ENCODE measurements at regions not wholly inside any gene's neighbourhood (a gene's known extent, or its start where the extent isn't known, plus 50 kb on each side); places are given as distances from the start of the nearest gene placed in this dataset.

GRCh38 chr14:100638211-100638855 is 51.1 kb upstream of the BEGAIN start:
- DNase-seq, result no peak

GRCh38 chr14:100639280-100639679 is 52.1 kb upstream of the BEGAIN start:
- no peak for DNase-seq

DNA sequence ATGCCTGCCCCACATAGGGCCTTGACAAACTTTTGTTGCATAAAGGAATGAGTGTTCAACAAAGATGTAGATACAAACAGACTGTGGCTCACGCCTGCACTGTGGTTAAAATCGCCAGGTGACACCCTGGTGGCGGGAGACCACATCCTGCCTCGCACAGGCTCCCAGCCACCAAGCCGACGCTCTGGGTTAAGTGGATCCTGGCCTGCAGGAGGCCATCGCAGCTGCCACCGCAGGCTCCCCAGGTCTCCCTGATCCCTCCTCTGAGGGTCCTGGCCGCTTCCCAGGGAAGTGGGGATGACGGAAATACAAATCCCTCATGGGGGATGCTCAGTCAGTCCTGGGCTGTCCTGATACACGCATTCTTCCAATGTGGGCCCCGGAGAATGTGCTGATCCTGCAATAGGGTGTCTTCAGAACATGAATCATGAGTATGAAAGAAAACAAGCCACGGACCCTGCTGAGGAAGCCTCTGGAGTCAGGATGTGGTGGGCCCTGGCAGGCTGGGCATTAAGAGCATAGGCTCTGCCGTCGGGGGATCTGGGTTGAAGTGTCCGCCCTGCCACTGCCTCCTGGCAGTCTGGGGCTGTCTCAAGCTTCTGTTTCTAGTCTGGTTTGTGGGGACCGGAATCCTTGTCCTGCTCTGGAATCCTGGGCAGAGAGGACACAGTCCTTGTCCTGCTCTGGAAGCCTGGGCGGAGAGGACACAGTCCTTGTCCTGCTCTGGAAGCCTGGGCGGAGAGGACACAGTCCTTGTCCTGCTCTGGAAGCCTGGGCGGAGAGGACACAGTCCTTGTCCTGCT is 53.5 kb upstream of the BEGAIN start:
- no peak for DNase-seq

DNA sequence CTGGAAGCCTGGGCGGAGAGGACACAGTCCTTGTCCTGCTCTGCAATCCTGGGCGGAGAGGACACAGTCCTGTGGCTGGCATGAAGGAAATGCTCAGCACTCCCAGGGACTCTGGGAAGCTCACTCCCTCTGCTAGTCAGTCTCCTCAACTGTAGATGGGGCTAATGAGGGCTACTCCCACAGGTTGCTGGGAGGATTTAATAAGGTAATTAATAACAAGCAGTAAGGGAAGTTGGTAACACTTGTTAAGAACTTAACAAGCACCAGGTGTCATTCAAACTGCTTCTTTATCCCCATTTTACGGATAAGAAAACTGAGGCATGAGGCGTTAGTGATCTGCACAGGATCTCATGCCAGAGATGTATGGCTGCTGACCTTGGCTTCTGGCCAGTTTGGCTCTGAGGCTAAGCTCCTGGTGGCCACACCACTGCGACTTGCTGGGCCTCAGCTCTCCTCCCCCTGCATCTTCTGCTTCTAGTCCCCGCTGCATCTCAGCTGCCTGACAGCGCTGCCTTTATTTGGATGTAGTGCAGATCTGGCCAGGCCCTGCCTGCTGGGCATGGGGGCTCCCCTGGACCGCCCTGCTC is 54.1 kb upstream of the BEGAIN start:
- DNase-seq, result no peak

GRCh38 chr14:100643426-100643825 is 56.2 kb upstream of the BEGAIN start:
- no peak for DNase-seq

GRCh38 chr14:100644383-100644782 is 57.2 kb upstream of the BEGAIN start:
- no peak for DNase-seq

DNA sequence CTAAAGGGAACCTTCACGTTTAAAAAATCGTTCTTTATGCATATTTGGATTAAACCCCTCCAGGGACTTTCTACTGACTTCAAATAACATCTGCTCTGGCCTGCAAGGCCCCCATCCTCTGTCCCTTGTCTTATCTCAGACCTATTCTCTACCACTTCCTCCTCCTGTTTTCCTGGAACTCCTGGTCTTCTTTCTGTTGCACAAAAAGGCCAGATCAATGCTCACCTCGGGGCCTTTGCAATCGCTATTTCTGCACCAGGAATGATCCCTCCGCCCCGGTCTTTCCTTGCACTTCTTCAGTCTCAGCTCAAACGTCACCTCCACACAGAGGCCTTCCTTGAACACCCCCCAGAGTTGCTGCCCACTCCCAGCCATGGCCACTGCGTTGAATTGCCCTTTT is 57.6 kb upstream of the BEGAIN start:
- DNase-seq, result no peak

GRCh38 chr14:100645196-100645981 is 58.2 kb upstream of the BEGAIN start:
- no peak for DNase-seq

GRCh38 chr14:100645982-100646314 is 58.7 kb upstream of the BEGAIN start:
- no peak for DNase-seq

- no peak for DNase-seq
Measured at GRCh38 chr14:100648474-100649172, 61.4 kb upstream of the BEGAIN start.

DNA sequence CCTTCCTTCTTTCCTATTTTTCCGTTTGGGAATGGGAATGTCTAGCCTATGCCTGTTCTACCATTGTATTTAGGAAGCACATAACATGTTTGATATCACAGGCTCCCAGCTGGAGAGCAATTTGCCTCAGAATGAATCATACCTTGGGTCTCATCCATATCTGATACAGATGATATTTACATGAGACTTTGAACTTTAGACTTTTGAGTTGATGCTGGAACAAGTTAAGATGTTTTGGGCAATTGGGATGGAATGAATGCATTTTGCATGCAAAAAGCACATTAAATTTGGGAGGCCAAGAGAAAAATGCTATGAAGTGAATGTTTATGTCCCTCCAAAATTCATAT is 61.9 kb upstream of the BEGAIN start:
- no peak for DNase-seq

DNA sequence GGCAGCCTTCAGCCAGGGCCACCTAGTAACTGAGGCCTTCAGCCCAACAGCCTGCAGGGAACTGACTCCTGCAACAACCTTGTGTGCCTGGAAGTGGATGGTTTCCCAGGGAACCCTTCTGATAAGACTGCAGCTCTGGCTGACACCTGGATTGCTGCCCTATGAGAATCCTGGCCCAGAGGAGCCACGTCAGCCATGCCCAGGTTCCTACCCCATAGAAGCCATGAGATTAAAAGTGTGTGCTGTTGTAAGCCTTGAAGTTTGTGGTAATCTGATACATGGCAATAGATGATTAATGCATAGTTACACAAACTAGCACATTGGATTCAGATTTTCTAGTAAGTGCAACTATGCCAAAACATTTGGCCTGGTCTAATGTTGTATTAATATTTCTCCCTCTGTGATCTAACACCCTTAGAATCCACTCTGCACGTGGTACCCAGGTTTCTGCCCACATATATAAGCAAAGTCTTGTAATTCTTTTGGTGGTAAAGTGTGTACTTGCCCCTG is 64.8 kb upstream of the BEGAIN start:
- no peak for DNase-seq

DNA sequence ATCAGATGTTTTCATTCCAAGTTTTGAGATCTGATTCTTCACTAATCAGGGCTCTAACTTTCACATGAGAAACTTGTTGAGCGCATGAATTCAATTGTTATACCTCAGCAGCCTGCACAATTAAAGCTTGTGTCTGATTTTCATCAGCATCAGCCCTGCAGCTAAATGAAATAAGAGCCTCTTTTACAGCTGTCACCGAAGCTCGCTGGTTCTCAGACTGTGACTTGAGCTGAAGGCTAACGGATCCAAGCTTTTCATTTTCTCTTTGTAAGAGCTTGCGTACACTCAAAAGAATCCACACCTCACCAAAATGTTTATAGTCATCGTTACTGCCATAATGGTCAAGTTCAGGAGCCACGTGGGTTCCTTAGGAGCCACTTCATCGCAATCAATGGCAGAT is 65.5 kb upstream of the BEGAIN start:
- DNase-seq, result no peak

DNA sequence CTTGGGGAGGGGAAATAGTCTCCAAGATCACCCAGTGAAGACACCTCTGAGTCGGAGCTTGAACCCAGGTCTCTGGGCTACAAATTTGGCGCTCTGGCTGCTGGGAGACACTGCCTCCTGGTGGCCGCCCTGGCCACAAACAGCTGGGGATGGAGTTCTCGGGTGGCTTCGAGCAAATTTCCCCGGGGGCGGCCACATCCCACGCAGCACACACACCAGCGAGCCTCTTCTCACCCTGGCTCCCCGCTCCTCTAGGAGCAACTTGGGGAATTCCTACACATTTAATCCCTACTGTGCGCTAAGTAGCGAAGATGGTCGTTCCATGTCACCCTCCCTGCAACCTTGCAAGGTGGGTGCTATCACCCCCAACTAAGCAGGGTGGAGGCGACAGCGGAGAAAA is 66.2 kb upstream of the BEGAIN start:
- DNase-seq, result no peak

DNA sequence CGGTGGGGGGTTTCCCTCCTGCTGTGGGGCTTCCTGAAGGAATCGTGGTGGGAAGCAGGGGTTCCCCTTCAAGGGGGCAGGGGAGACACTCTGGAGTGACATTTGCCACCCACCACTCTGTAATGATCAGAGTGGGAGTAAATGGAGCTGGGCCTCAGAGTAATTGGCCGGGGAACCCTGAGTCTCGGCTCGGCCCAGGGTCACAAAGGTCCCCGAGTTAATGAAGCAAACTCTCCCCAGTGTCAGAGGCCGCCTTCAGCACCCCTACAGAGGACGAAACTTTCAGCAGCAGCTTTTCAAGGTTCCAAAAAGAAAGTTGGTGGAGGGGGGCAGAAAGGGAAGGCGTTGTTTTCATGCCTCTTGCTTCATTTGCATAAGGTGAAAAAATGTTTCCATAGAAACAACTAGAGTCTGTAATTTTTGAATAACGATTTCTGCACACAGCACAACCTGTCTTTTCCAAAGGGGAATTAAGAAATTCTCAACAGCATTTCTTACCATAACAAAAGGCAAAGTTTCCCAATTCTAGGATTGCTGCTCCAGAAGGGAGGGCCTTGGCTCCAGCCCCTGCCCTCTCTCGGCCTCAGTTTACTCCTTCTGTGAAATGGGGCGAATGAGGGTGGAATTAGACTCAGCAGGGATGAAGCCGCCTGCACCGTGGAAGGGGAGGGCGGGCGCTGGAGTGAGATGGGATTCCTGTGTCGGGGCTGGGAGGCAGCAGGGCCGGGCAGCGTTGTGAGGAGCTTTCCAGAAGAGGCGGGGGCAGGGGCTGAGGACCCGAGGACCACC is 67.0 kb upstream of the BEGAIN start:
- no peak for DNase-seq

GRCh38 chr14:100654814-100655740 is 67.9 kb upstream of the BEGAIN start:
- no peak for DNase-seq

DNA sequence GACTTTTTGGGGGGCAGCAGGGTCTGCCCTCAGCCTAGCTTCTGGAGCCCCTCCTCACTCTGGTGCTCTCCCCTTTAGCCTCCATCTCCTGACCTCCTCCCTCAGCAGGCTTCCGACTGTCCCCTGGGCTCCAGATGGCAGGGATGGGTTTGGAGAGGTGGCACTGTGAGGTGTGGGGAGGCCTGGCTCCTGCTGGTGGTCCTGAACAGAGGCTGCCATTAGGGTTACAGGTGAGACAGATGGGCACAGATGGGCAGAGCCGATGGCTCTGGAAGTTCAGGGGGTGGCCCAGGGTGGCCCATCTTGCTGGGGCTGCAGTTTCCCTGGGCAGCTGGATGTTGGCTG is 68.5 kb upstream of the BEGAIN start:
- no peak for DNase-seq

DNA sequence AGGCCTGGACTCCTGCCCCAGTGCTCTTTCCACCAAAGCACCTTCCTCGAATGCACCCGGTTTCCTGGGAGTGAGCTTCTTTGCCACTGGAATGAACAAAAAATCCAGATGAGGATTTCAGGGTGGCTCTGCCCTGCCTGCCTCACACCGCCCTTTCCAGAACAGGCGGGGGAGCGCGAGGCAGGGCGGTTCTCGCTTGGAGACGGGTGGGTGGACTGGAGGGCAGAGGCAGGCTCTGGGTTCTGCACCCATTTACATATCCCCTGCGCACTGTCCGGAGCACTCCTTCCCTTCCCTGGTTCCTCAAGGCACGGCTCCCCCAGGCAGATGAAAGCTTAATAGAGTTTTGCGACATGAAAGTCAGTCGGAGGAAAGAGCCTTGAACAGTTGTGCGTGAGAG is 69.7 kb upstream of the DLK1 start:
- no peak for DNase-seq

DNA sequence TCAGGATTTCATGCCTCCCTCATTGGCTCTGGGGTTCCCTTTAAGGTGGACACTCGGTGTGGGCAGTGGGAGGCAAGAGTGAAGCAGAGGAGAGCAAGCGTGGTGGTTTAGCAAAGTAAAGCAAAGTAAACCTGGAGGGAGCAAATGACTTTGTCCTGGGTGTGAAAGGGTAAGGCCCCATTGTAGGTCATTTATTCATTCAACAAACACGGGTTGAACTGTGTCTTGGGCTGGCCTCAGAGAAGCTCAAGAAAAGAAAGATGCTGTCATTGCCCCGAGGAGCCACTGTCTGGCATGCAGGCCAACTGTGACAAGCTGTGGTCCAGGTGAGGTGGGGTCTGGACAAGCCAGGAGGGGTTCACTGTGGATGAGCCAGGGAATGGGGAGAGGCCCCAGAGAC is 68.9 kb upstream of the DLK1 start:
- no peak for DNase-seq

DNA sequence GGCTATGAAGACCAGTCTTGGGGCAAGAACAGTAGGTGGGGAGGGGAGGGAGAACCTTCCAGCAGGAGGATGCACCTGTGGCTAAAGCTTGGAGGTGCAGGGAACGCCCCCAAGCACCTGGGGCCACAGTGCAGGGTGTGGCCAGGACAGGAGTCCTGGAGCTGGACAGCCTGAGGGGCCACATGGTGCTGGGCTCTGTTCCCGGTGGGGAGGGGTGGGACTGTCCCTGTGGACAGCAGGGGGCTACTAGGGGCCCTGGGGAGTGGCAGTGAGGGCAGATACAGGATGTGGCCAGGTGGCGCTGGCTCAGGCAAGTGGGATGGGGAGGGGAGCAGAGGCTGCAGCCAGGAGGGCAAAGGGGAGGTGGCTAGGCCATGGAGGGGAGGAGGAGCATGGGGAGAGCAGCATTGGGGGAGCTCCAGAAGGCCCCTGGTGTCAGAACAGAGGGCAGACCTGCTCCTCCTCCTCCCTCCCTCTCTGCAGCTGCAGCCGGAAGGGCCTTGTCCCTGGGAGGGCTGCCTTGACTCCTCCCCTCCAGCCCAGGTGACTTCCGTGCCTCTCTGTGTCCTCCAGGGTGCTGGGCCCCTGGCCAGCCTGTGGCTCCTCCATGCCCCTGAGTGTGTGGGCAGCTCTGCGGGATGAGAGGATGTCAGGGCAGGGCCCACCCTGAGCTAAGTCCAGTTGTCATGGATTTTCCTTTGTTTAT is 68.4 kb upstream of the DLK1 start:
- DNase-seq, result no peak

Data from NCI-H187 treated with DMSO at 0.1 percent for 48 hours (cell line).